IMR-90 (cell line): ENCODE measurements at regions not wholly inside any gene's neighbourhood (a gene's known extent, or its start where the extent isn't known, plus 50 kb on each side); places are given as distances from the start of the nearest gene placed in this dataset.

ENCODE experiments used
- ATAC-seq: fragments of 200-7000 bp; cut with Tn5 transposase; 2 replicates; pipeline ENCODE4 v1.9.1; 2020; ENCODE audit warnings: low read depth, mild to moderate bottlenecking, moderate library complexity
- BruUV-seq: library from RNA; stranded (reverse); fragments of 400-500 nt; replicated peaks from 2 replicates; lab custom pipeline; 2021; lab: Mats Ljungman, UMichigan
- CTCF ChIA-PET: fragments of 300-600 bp; formaldehyde crosslinking; extraction: SDS; loops from one replicate; lab custom pipeline; 2021; ENCODE audit warnings: antibody characterized with exemption; lab: Yijun Ruan, JAX
- POLR2A ChIA-PET: fragments of 300-600 bp; sonication (Branson Sonifier 250); formaldehyde crosslinking; loops from one replicate; lab custom pipeline; 2022; ENCODE audit warnings: antibody characterized with exemption; ENCODE audit not compliant: unreplicated experiment; lab: Charles Lee
- DNase-seq: peaks from one replicate; pipeline ENCODE4 v3.0.0; 2013
- H2AFZ ChIP-seq: replicated peaks from 2 replicates; pipeline ENCODE3; 2013; ENCODE audit warnings: low read length, mild to moderate bottlenecking; ENCODE audit not compliant: poor library complexity
- H2AK5ac ChIP-seq: 2 replicates; pipeline ENCODE4 v1.6.1; 2013; ENCODE audit warnings: low read depth, low read length, inconsistent platforms
- H2AK9ac ChIP-seq: replicated peaks from 2 replicates; pipeline ENCODE3; 2013; ENCODE audit warnings: mild to moderate bottlenecking, low read depth, low read length, moderate library complexity; ENCODE audit not compliant: poor library complexity
- H2BK120ac ChIP-seq: 2 replicates; pipeline ENCODE4 v1.6.1; 2013; ENCODE audit warnings: low read depth, low read length, inconsistent platforms
- H2BK15ac ChIP-seq: 3 replicates; pipeline ENCODE4 v1.6.1; 2013; ENCODE audit warnings: low read depth, low read length, inconsistent platforms
- H2BK20ac ChIP-seq: 2 replicates; pipeline ENCODE4 v1.6.1; 2013; ENCODE audit warnings: low read depth, mild to moderate bottlenecking, inconsistent platforms, low read length, moderate library complexity
- H2BK5ac ChIP-seq: 2 replicates; pipeline ENCODE4 v1.6.1; 2013; ENCODE audit warnings: mild to moderate bottlenecking, low read depth, low read length, inconsistent platforms; ENCODE audit not compliant: poor library complexity, severe bottlenecking
- H3K14ac ChIP-seq: replicated peaks from 2 replicates; pipeline ENCODE4 v1.6.1; 2013; ENCODE audit warnings: low read depth, low read length, inconsistent platforms
- H3K18ac ChIP-seq: 2 replicates; pipeline ENCODE4 v1.6.1; 2013; ENCODE audit warnings: low read depth, low read length, control low read depth
- H3K23ac ChIP-seq: 2 replicates; pipeline ENCODE4 v1.6.1; 2013; ENCODE audit warnings: low read depth, low read length, inconsistent platforms
- H3K27ac ChIP-seq: 2 replicates; pipeline ENCODE4 v1.5.1; 2013; ENCODE audit warnings: mild to moderate bottlenecking, control low read depth, low read length; ENCODE audit not compliant: insufficient read depth
- H3K27me3 ChIP-seq: 2 replicates; pipeline ENCODE4 v1.6.1; 2013; ENCODE audit warnings: low read length; ENCODE audit not compliant: control insufficient read depth, insufficient read depth
- H3K36me3 ChIP-seq: 2 replicates; pipeline ENCODE4 v1.6.1; 2013; ENCODE audit warnings: low read length, mixed read lengths; ENCODE audit not compliant: control insufficient read depth, insufficient read depth
- H3K4ac ChIP-seq: 2 replicates; pipeline ENCODE4 v1.6.1; 2013; ENCODE audit warnings: low read depth, low read length, inconsistent platforms
- H3K4me1 ChIP-seq: 2 replicates; pipeline ENCODE4 v1.6.1; 2013; ENCODE audit warnings: low read length, mixed read lengths; ENCODE audit not compliant: control insufficient read depth, insufficient read depth
- H3K4me2 ChIP-seq: 2 replicates; pipeline ENCODE4 v1.6.1; 2013; ENCODE audit warnings: low read depth, mild to moderate bottlenecking, control low read depth, low read length, moderate library complexity
- H3K4me3 ChIP-seq: 2 replicates; pipeline ENCODE4 v1.5.1; 2013; ENCODE audit warnings: low read depth, mild to moderate bottlenecking, control low read depth, low read length, moderate library complexity; ENCODE audit not compliant: insufficient read depth
- H3K56ac ChIP-seq: 2 replicates; pipeline ENCODE4 v1.6.1; 2013; ENCODE audit warnings: low read length, inconsistent platforms; ENCODE audit not compliant: insufficient read depth; ENCODE audit errors: extremely low read depth
- H3K79me1 ChIP-seq, 2 experiments: 2 replicates each; pipeline ENCODE4 v1.6.1; 2013; ENCODE audit warnings: low read length in 2 of 2, inconsistent platforms in 1 of 2, low read depth in 1 of 2
- H3K9ac ChIP-seq: 2 replicates; pipeline ENCODE4 v1.6.1; 2013; ENCODE audit warnings: low read depth, low read length, control low read depth
- H3K9me1 ChIP-seq: 2 replicates; pipeline ENCODE4 v1.6.1; 2013; ENCODE audit warnings: low read length, inconsistent platforms; ENCODE audit not compliant: insufficient read depth
- H3K9me3 ChIP-seq: 2 replicates; pipeline ENCODE4 v1.6.1; 2013; ENCODE audit warnings: low read length; ENCODE audit not compliant: control insufficient read depth, insufficient read depth
- H4K20me1 ChIP-seq: 2 replicates; pipeline ENCODE4 v1.6.1; 2013; ENCODE audit warnings: low read length, inconsistent platforms; ENCODE audit not compliant: insufficient read depth
- H4K5ac ChIP-seq: 2 replicates; pipeline ENCODE4 v1.6.1; 2013; ENCODE audit warnings: mild to moderate bottlenecking, low read depth, low read length, control low read depth
- H4K8ac ChIP-seq, 2 experiments: 2 replicates each; pipeline ENCODE4 v1.6.1; 2013; ENCODE audit warnings: low read depth in 2 of 2, low read length in 2 of 2, control low read depth in 1 of 2, inconsistent platforms in 1 of 2
- H4K91ac ChIP-seq: 2 replicates; pipeline ENCODE4 v1.6.1; 2013; ENCODE audit warnings: low read depth, low read length, inconsistent platforms; ENCODE audit not compliant: insufficient read depth
- BHLHE40 ChIP-seq: fragments of 150-350 bp; IDR thresholded peaks from 2 replicates; pipeline ENCODE4 v1.6.1; 2016; ENCODE audit warnings: mild to moderate bottlenecking, low read depth, low read length
- CEBPB ChIP-seq: IDR thresholded peaks from 2 replicates; pipeline ENCODE4 v1.6.1; 2012; ENCODE audit warnings: low read depth, low read length, improper control_type of control experiment
- CHD1 ChIP-seq: IDR thresholded peaks from 2 replicates; pipeline ENCODE4 v1.6.1; 2012; ENCODE audit warnings: low read depth, low read length, improper control_type of control experiment
- CTCF ChIP-seq: conservative IDR thresholded peaks from 2 replicates; pipeline ENCODE4 v1.5.1; 2012; ENCODE audit warnings: mild to moderate bottlenecking, low read depth, low read length, improper control_type of control experiment
- ELK1 ChIP-seq: fragments of 150-350 bp; IDR thresholded peaks from 2 replicates; pipeline ENCODE4 v1.6.1; 2016; ENCODE audit warnings: low read depth, mild to moderate bottlenecking, low read length, moderate library complexity, borderline replicate concordance
- FOS ChIP-seq: fragments of 150-350 bp; IDR thresholded peaks from 2 replicates; pipeline ENCODE4 v1.6.1; 2016; ENCODE audit warnings: low read depth, low read length
- MAFK ChIP-seq: IDR thresholded peaks from 2 replicates; pipeline ENCODE4 v1.6.1; 2012; ENCODE audit warnings: low read depth, low read length, improper control_type of control experiment
- MAZ ChIP-seq: IDR thresholded peaks from 2 replicates; pipeline ENCODE4 v1.6.1; 2012; ENCODE audit warnings: low read depth, mild to moderate bottlenecking, low read length, improper control_type of control experiment, moderate library complexity, borderline replicate concordance
- MXI1 ChIP-seq: IDR thresholded peaks from 2 replicates; pipeline ENCODE4 v1.6.1; 2012; ENCODE audit warnings: low read depth, mild to moderate bottlenecking, low read length, moderate library complexity, borderline replicate concordance
- NFE2L2 ChIP-seq: fragments of 150-350 bp; IDR thresholded peaks from 2 replicates; pipeline ENCODE4 v1.6.1; 2016; ENCODE audit warnings: low read depth, mild to moderate bottlenecking, low read length
- POLR2A ChIP-seq: IDR thresholded peaks from 2 replicates; pipeline ENCODE4 v1.6.1; 2012; ENCODE audit warnings: mild to moderate bottlenecking, low read depth, low read length
- RAD21 ChIP-seq: IDR thresholded peaks from 2 replicates; pipeline ENCODE4 v1.6.1; 2012; ENCODE audit warnings: low read length, improper control_type of control experiment
- RCOR1 ChIP-seq: IDR thresholded peaks from 2 replicates; pipeline ENCODE4 v1.6.1; 2012; ENCODE audit warnings: mild to moderate bottlenecking, low read length, improper control_type of control experiment; ENCODE audit not compliant: insufficient replicate concordance
- RFX5 ChIP-seq: IDR thresholded peaks from 2 replicates; pipeline ENCODE4 v1.8.0; 2012; ENCODE audit warnings: low read depth, mild to moderate bottlenecking, low read length, moderate library complexity
- SMC3 ChIP-seq: fragments of 150-350 bp; IDR thresholded peaks from 2 replicates; pipeline ENCODE4 v1.6.1; 2016; ENCODE audit warnings: low read depth, mild to moderate bottlenecking, antibody characterized with exemption, low read length, moderate library complexity
- WGBS, 2 experiments: methylation state at CpG; one replicate each; pipeline versions ENCODE4 v1.1.5 to v1.1.7; 2013; ENCODE audit warnings: missing lambda C conversion rate in 2 of 2; ENCODE audit not compliant: insufficient read length in 1 of 2; ENCODE audit errors: extremely low coverage in 2 of 2; 5-methylcytosine and 5-hydroxymethylcytosine counted together
- dilution Hi-C: fragments of 300-500 bp; cut with HindIII; formaldehyde crosslinking; loops from one replicate; pipeline ENCODE4 v1.14.3; 2018; ENCODE audit warnings: low sequenced_read_pairs; ENCODE audit not compliant: unreplicated experiment
- in situ Hi-C: fragments of 300-500 bp; cut with MboI; formaldehyde crosslinking; loops from 3 replicates; pipeline ENCODE4 v1.14.3; 2019; ENCODE audit warnings: low sequenced_read_pairs, inconsistent platforms, mixed read lengths
- intact Hi-C: fragments of 100-400 bp; cut with micrococcal nuclease; formaldehyde crosslinking; loops from 2 replicates; pipeline ENCODE4 v1.10.0; 2022
- TF ChIP-seq, protein P1 (sequence below): fragments of 150-350 bp; IDR thresholded peaks from 2 replicates; pipeline ENCODE4 v1.6.1; 2017; ENCODE audit warnings: mild to moderate bottlenecking, antibody characterized with exemption, low read length, low read depth

DNA sequence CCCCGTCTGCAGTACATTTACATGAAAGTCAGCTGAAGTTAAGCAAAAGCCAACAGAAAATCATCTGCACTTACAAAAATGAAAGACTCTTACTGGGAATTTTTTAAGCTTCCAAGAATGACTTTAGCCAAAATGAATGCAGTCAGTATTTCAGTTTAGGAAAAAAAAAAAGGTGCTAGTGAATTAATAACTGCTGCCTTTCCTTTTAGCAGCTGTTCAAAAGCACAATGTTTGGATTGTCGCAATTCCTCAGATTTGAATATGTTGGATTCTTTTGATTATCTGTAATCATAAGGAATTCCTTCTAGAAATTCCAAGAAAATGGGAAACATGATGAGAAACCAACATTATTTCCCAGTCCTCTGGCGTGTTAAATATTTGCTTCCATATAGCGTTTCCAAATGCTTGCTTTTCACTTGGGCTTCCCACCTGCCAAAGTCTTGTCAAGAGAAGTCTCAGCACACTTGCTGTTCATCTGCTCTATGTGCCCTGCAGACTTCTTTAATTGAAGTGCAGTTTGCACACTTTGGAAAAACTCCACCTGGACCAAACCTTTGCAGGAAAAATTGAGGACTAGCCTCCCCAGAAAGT is 653.0 kb upstream of the SLC39A10 start:
- Histone ChIP-seq H3K4me2 (no peak overlapping the region), H4K8ac (no peak overlapping the region), H3K27me3 (no peaks in the 10 kb centered on the region), H3K23ac (no peak overlapping the region), H4K91ac (no peak overlapping the region), H3K56ac (no peak overlapping the region), H3K4ac (no peak overlapping the region), H3K9me3 (no peaks in the 10 kb centered on the region), H2AK9ac (no peak overlapping the region), H3K14ac (no peak overlapping the region), H3K4me1 (no peaks in the 10 kb centered on the region), H3K4me3 (no peak overlapping the region), H4K20me1 (no peaks in the 10 kb centered on the region), H3K36me3 (no peaks in the 10 kb centered on the region), H3K27ac (no peak overlapping the region), H2BK5ac (no peak overlapping the region), H3K9ac (no peak overlapping the region), H3K9me1 (no peaks in the 10 kb centered on the region), H4K5ac (no peak overlapping the region), H2BK15ac (no peak overlapping the region), H2BK20ac (no peak overlapping the region), H3K79me1 (no peaks in the 10 kb centered on the region), H3K18ac (no peak overlapping the region), H2BK120ac (no peak overlapping the region), H2AK5ac (no peak overlapping the region), H2AFZ (no peak overlapping the region)
- no peak for ATAC-seq
- 0% methylated on average over 2 of the region's 4 CpGs; no CpG with 5 or more reads in 1 of the 2 experiments for WGBS, 2 experiments
- in situ Hi-C loops (no loop called here), dilution Hi-C loops (no loop called here), intact Hi-C loops (no loop called here)
- no peak for DNase-seq
- CTCF ChIA-PET: no interaction called here
- TF ChIP-seq RCOR1 (no peak), POLR2A (no peak), FOS (no peak), MAFK (no peak), CHD1 (no peak), RAD21 (no peak), ELK1 (no peak), NFE2L2 (no peak), MXI1 (no peak), BHLHE40 (no peak), MAZ (no peak), CEBPB (no peak), CTCF (no peak), RFX5 (no peak), SMC3 (no peak)
- TF ChIP-seq, protein P1, sequence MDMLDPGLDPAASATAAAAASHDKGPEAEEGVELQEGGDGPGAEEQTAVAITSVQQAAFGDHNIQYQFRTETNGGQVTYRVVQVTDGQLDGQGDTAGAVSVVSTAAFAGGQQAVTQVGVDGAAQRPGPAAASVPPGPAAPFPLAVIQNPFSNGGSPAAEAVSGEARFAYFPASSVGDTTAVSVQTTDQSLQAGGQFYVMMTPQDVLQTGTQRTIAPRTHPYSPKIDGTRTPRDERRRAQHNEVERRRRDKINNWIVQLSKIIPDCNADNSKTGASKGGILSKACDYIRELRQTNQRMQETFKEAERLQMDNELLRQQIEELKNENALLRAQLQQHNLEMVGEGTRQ: no peak
- POLR2A ChIA-PET: no interaction called here
- BruUV-seq: no TSS peak
